NT2/D1 (cell line): ENCODE measurements at regions not wholly inside any gene's neighbourhood (a gene's known extent, or its start where the extent isn't known, plus 50 kb on each side); places are given as distances from the start of the nearest gene placed in this dataset.

Experiments used
- SUZ12 ChIP-seq: IDR thresholded peaks from 2 replicates; pipeline ENCODE4 v1.6.1; 2011; ENCODE audit not compliant: insufficient read length, insufficient read depth; ENCODE audit errors: extremely low read depth
- ZNF274 ChIP-seq: IDR thresholded peaks from 2 replicates; pipeline ENCODE4 v1.6.1; 2011; ENCODE audit warnings: mild to moderate bottlenecking, low read depth, low read length

DNA sequence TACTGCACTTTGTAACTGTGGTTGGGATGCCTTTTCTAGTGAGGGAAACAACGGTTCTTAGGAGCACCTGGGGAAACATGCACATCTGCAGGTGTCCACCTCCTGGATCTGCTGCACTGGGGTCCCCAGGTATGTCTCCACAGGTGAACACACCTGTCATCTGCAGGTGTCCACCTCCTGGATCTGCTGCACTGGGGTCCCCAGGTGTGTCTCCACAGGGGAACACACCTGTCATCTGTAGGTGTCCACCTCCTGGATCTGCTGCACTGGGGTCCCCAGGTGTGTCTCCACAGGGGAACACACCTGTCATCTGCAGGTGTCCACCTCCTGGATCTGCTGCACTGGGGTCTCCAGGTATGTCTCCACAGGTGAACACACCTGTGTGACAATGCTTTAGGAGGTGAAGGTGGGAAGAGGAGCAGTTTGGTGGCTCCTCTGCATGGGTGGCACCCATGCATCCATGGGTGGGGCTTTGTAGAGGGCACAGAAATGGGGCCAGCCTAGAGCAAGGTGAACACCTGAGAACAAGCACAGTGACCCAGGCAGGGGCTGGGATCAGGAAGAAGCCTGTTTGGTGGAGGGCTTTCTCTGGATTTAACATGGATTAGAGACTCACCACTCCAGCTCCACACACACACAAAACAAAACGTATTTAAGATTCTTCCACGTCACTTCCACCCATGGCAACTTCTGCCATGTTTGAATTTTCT lies 206.0 kb upstream of the CDH4 start:
- TF ChIP-seq ZNF274 (no peak), SUZ12 (no peak)
